HG03066 (cell line): ENCODE measurements at regions not wholly inside any gene's neighbourhood (a gene's known extent, or its start where the extent isn't known, plus 50 kb on each side); places are given as distances from the start of the nearest gene placed in this dataset.
"Not testable (repeated sequence)": the region's sequence is repeated elsewhere in the genome, so short reads cannot be mapped to it uniquely, and the experiment has no call there.

Experiments
- ATAC-seq: cut with Tn5 transposase; IDR thresholded peaks from one replicate; pipeline ENCODE4 v1.9.1; 2021; ENCODE audit warnings: low read depth; ENCODE audit not compliant: unreplicated experiment

DNA sequence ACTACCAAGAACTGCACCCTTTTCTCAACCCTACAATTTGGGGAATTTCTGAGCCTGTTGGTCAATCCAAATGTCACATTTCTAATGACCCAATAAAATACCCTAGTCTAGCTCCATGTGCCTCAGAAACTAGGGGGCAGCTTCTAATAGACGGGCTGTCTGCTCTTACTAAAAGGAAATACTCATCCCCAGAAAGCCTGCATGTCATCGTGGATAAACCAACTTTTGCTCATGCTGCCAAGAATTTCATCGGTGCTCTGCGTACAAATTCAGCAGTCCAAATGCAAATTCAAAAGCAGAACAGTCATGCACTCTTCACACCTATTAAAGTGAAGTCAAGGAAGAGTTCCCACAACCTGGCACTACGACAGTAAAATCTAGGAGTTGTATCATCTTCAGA is 377.3 kb downstream of the LNPK start:
- no peak for ATAC-seq

DNA sequence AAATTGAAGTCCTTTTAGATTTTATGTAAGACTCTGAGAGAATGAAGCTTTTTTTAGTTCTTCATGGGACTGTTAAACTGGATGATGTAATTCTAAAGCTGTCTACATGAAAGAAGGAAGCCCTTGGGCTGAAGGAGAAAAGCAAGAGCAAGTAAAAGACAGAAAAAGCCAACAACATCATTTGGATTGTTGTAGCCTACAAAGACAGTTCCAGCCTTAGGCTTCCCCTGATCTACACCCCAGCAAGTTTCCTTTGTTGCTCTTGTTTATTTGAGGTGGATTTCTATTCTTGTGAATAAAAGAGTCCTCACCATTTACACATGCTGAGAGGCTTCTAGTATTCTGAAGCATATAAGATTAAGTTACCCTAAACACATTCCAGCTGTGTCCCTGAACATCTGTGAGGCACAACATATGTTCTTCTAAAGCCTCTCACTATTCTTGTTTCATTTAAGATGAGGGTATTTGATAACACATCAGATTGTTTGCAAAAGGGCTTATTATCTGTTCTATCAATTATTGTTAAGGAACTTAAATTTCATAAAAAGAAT is 377.8 kb downstream of the LNPK start:
- no peak for ATAC-seq

DNA sequence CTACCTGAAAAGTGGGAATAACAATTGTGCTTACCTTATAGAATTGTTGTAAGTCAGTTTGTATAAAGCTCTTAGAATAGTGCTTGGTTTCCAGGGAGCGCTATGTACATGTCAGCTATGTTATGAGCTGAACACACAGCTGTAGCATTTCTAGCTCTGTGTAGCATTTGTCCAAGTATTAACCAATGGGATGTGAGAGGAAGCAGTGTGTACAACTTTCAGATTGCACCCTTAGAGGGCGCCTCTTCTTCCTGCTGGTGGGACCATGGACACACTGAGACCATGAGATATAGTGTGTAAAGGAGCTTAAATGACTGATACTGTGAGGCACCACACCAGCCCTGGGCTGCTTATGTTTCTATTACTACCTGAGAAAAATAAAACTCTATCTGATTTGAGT is 380.2 kb downstream of the LNPK start:
- ATAC-seq: no peak

DNA sequence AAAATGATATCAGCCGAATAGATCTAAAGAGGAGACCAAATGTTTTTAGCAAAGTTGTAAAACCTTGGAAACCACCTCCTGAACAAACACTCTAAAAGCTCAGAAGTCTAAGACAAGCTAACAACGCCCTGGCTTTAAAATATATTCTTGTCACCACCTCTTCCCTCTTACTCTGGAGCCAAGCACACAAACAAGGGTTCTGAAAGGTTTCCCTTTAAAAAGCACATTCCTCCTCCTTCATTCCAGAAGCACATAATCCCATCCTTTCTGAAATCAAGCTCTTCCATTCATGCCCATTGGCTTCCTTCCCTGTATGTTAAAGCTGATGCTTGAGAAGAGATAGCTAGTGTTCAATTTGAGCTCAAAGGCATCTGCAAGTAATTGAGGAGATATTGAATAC is 382.0 kb downstream of the LNPK start:
- ATAC-seq: no peak

DNA sequence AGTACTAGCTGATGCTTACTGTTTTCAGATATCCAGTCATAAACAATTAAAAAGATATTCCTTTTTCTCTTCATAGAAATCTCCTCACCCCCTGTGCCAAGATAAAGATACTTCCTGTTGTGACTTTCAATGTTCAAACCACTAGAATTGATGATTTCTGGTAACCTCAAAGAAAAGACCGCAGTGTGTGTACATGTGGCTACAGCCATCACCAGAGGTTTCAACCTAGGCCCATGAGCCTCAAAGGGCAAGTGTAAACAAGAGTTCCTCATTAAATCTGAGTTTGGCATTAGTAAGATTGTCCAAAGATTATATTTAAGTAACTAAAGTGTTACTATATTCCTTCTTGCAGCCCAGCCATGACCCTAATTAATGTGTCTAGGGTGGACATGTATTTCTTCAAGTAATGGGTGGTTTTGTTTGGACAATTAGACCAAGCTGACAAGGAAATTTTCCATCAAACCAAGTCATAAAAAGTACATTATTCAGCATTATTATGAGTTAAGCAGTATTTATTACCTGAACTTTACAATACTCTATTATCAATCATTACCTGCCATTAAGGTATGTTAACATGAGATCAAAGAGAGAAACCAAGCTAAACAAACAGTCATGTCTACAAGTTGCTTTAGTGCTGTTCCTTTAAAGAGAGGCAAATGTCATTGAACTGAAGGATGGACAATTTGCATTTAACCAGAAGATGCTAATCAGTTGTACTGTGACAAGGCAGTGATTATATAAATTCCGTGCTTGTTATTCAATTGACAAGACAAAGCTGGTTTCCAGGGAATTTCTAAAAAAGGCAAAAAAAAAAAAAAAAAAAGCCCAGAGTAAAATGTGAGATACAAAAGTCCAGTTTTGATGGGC is 382.7 kb downstream of the LNPK start:
- ATAC-seq: no peak

DNA sequence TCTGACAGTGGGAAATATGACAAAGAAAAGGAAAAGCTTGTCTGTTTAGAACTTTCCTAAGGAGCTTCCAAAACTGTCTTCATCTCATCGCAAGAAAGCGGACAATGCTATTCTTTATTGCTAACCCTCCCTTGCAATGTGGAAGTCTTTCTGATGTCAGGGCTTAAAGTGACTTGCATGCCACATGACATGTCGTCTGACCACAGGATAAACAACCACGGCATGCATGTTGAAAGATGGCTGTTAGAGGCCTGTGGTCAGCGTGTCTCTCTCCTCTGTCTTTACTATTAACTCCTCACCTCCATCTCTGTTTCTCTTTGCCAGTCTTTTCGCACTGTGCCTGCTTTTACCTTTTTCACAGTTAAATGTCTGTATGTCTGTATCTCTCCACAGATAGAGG is 389.8 kb downstream of the LNPK start:
- ATAC-seq: no peak

DNA sequence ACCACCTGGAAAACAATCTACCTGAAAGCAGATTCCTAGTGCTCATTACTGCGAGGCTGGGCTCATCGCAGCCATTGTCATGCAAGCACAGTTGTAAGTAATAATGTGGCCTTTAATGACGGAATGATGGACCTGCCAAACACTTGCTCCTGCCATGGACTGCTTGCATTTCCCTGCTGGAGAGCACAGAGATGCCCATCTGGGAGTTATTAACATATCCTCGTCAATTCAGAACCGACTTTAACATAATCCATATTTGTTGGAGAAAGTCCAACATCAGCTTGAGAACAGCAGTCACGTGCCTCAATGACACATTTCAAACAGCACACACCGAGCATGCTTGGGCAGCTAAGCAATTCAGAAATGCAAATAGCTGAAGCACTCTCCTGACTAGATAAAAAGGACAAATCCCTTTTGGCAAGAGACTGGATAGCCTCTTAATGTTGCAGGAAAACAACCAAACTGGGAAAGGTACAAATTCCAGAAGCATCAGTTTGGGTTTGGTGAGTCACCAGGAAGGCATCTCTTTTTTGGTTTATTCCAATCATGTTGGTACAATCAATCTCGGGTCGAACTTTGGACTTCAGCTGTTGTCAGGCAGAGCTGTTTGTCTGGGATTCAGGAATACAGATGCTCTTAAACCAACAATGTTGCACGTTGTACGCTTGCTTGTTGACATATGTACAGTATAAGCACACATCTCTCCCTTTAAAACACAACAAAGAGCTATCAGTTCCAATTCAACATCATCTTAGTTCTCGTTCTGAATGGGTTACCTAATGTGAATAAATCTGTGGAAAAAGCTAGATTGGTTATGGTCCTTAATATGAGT is 395.8 kb downstream of the LNPK start:
- ATAC-seq: no peak

DNA sequence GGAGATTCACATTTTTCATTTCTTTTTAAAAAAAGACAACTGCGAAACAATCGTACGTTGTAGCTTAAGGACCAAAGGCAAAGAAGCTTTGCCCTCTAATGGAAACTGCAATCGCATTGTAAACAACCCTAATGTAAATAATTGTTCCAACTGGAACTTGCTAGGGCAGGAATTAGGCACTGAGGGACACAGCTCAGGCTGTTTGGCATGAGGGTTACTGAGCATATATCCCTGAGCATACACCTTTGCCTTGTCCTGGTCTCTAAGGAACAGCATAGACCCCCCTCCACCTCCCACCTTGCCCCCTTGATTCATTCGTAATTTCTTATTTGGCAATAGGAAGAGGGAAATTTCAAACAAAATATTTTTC is 396.4 kb downstream of the LNPK start:
- ATAC-seq: no peak

DNA sequence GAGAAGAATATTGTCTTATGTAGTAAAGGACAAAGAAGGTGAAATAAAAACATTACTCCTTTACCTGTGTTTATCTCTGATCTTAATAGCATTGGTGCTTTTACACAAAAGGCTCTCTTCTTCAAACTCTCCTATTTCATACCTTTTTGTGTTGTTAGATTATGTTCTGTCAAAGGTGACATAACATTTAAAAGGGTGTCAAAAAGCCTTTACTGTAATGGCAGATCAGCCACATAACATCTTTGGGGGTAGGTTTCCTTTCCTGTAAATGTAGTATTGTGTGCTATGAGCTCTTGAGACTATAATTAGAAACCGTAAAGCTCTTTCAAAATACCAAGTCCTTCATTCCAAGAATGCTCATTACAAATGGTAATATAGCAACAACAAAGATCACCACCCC is 400.1 kb downstream of the LNPK start:
- no peak for ATAC-seq

DNA sequence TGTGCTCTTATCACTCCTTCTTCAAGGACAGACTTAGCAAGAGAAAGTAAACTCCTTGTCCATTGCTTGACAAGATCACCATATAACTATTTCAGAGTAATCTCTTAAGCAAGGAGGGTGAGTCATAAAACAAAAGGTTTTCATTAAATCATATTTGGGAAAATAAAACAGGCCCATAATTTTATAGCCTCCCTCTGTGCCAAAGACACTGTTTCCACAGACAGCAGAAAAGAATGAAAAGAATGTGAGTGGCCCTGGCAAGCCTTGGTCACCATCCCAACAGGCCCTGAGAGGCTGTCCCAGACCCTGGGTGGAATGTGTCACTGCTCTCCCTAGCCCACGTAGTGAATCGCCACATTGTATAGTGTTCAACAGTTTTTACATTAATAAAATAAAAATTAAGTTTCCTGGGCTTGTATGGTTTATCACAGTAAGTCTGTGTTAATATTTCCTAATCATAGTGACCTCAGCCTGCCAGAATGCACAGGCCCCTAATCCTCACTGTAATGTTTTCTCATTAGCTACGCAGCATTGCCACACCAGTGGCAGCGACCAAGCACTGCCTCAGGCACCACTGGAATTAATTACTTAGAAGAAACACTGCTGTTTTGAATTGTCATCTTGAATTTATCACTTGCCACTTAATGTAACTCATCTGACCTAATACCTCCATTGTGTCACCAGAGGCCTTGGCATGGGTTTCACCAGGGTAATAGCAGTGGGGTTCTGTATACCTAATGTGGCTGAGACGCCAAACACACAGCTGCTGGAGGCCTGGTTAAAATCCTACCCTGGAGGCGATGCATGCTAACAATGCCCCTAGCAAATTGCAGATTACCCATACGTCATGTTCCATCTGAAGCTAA is 401.9 kb downstream of the LNPK start:
- ATAC-seq: no peak

DNA sequence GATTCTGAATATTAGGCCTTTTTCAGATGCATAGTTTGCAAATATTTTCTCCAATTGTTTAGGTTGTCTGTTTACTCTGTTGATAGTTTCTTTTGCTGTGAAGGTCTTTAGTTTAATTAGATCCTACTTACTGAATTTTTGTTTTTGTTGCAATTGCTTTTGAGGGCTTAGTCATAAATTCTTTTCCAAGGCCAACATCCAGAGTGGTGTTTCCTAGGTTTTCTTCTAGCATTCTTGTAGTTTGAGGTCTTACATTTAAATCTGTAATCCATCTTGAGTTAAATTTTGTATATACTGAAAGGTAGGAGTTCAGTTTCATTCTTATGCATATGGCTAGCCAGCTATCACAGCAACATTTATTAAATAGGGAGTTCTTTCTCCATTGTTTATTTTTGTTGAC is 404.8 kb downstream of the LNPK start:
- ATAC-seq: no peak

DNA sequence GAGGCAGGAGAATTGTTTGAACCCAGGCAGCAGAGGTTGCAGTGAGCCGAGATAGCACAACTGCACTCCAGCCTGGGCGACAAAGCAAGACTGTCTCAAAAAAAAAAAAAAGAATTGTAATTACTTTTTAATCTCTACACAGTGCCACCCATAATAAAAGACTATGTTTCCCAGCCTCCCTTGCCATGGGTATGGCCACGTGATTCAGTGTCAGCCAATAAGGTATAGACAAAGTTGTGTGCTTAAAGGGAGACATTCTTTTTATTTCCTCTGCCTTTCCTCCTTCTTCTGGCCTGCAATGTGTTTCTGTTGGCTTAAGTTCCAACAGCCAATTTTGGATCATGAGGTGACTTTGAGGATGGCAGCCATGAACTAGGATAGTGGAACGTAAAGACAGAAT is 406.9 kb downstream of the LNPK start:
- ATAC-seq: no peak

DNA sequence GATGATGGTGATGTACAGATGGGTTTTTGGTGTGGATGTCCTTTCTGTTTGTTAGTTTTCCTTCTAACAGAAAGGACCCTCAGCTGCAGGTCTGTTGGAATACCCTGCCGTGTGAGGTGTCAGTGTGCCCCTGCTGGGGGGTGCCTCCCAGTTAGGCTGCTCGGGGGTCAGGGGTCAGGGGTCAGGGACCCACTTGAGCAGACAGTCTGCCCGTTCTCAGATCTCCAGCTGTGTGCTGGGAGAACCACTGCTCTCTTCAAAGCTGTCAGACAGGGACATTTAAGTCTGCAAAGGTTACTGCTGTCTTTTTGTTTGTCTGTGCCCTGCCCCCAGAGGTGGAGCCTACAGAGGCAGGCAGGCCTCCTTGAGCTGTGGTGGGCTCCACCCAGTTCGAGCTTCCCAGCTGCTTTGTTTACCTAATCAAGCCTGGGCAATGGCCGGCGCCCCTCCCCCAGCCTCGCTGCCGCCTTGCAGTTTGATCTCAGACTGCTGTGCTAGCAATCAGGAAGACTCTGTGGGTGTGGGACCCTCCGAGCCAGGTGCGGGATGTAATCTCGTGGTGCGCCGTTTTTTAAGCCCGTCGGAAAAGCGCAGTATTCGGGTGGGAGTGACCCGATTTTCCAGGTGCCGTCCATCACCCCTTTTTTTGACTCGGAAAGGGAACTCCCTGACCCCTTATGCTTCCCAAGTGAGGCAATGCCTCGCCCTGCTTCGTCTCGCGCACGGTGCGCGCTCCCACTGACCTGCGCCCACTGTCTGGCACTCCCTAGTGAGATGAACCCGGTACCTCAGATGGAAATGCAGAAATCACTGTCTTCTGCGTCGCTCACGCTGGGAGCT is 408.2 kb downstream of the LNPK start:
- not testable (repeated sequence) for ATAC-seq

DNA sequence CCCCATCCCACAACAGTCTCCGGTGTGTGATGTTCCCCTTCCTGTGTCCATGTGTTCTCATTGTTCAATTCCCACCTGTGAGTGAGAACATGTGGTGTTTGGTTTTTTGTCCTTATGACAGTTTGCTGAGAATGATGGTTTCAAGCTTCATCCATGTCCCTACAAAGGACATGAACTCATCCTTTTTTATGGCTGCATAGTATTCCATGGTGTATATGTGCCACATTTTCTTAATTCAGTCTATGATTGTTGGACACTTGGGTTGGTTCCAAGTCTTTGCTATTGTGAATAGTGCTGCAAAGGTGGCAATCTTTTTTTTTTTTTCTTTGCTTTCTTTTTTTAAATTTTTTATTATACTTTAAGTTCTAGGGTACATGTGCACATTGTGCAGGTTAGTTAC is 406.7 kb upstream of the ATP5MC3 start:
- ATAC-seq: not testable (repeated sequence)

DNA sequence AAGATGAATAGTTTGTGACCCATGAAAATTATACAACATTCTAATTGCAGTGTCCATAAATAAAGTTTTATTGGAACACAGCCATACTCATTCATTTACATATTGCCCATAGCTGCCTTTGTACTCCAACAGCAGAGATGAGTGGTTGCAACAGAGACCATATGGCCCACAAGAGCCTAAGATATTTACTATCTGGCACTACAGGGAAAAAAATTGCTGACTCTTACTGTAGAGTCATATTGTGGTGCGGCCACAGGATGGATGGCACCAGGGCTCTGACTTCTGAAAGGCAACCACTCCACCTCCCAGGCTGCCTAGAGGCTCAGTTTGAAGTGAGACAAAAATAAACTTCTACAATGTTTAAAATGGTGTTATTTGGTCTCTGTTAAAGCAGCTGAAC is 404.0 kb upstream of the ATP5MC3 start:
- ATAC-seq: no peak

DNA sequence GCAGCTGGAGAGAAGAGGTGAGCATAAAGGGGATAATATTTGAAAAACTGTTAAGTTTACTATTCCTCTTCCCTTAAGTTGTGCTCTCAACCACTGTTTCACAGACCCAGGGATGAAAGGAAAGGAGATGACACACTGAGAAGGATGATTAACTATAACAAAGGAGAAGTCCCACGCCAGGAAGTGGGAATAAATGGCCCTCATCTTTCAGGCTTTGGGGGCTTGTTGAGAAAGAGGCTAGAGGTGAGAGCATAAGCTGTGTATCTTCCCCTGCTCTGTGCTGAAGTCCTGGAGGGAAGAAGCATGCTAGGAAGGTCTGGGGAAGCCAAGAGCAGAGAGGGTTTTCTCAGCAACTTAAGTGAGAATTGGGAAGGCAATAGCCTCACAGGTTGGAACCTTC is 399.1 kb upstream of the ATP5MC3 start:
- ATAC-seq: no peak

DNA sequence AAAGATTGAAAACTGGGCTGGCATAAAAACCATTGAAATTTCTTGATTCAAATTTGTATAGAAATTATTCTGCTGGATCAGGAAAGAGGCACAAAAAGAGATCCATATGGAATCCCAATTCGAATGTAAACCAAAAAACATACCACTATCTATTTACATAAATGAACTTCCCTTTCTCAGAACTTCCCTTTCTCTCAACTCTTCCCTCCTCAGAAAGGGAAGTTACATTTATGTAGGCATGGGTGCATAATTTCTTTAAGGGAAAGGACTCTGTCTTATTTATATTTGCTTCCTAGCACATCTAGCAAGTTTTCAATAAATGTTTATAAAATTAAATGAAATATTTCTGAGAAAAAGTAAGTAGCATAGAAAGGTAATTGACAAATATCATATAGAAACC is 398.1 kb upstream of the ATP5MC3 start:
- no peak for ATAC-seq

DNA sequence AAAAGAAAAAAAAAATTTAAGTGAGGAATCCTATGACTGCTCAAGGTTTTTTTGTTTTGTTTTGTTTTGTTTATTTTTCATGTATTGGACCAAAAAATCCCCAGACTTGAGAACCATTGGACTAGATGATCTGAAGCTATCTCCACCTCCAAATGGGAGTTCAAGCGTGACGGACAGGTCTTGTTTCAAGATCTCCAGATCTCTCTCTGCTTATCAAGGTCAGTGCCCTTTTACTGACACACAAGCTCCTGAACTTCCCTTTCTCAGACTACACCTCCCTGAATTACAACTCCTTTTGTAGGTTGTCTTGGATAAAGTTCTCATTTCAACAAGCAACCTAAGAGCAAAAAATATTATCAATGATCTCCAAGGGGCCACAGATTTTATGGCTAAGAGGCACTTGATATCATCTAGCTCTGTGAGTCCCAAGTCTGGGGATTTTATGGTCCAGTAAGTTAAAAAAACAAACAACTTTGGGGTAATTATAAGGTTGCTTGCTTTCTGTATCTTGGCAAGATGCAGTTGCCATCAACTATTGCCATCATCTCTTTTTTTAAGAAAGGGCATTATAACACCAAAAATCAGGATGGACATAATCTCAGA is 396.0 kb upstream of the ATP5MC3 start:
- no peak for ATAC-seq

DNA sequence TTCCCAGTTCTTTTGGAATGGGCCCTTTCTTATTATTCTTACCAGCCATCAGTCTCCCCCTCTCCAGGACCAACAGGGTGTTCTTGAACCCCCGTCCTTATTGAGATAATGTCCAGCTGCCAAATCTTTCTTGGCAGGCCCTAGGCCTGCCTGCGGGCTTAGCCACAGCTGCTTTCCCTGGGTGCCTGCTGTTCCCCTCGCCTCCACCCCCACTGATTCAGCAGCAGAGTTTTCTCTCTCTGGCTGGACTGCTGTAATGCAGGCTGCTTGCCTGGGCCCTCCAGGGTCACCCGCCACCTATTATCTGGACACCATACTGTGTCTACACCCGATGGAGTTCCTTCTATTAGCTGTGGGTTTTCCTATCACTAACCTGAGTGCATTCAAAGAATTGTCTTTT is 395.4 kb upstream of the ATP5MC3 start:
- no peak for ATAC-seq
